Stimulated activated CD8-positive, alpha-beta memory T cell treated with anti-CD3 and anti-CD28 coated beads, Interleukin-4, amount 100 ng/mL, for 48 hours (primary cell): ENCODE measurements at regions not wholly inside any gene's neighbourhood (a gene's known extent, or its start where the extent isn't known, plus 50 kb on each side); places are given as distances from the start of the nearest gene placed in this dataset.

Experiments used
- DNase-seq: peaks from one replicate; pipeline ENCODE4 v3.0.0-alpha.2; 2020

DNA sequence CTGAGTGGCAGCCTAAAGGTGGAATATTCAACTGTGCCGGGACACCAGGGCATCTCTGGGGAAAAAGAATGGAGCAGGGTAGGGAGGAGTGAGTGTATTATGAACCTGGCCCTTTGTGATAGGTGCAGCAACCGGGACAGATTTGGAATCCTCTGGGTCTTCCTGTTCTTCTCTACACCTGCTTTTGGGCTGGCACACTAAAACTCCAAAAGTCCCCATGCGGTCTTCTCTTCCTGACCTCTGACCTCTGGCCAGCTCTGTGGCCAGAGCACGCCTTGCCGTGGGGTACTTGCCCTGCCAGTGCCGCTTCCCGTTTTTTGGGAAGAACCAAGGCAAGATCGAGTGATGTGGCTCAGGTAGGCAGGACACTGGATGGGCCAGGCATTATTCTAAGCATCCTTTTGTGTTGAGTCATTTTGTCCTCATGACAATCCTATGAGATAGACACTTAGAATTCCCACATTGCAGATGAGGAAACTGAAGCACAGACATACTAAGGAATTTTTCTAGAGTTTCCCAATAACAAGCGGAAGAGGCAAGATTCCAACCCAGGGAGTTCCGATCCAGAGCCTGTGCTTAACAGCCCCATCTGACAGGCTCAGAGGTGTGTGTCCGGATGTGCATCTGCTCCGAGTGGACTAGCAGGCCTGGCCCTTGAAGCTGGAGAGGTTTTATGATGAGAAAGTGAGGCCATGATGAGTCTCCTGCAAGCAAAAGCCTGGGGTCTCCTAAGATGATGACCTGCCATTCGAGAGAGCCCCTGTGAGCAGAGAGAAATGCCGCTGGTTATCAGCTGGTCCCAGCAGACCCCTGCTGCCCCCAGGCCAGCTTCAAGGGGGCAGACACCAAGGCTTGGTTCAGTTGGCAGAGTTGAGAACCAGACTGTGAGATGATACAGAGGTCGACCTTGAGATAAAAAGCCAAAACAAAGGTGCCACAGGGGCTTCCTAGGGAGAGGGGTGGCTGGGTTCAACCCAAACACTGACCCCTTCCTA lies 67.9 kb upstream of the ESRRB start:
- DNase-seq: no peak

GRCh38 chr14:76309572-76310162 lies 66.3 kb upstream of the ESRRB start:
- no peak for DNase-seq

DNA sequence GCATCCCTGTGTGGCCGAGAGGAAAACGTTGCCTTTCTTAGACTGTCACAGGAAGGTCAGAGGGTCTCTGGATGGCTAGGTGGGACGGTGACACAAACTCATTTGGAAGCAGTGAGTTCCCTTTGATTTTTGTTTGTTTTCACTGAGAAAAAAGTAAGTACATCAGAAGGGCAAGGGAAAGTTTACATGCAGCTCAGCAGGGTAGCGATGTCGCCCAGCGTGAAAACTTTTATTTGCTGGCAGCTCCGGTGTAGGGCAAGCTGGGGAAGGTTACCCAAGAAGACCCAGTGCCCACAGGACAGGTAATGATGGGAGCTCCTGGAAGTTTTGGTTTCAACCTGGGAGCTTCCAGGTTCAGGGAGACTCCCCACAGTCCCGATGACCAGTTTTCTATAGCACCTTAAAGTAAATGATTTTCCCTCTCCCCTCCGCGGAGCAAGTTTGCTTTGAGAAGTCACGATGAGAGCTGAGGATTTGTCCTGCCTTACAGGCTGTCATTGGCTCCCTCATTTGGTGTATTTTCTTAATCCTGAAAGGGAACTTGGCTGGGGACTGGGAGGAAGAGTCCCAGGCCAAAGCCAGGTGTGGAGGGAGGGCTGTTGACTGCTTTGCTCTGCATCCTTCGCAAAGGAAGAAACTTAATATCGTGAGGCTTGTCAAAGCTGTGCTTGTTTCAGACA lies 64.7 kb upstream of the ESRRB start:
- no peak for DNase-seq

DNA sequence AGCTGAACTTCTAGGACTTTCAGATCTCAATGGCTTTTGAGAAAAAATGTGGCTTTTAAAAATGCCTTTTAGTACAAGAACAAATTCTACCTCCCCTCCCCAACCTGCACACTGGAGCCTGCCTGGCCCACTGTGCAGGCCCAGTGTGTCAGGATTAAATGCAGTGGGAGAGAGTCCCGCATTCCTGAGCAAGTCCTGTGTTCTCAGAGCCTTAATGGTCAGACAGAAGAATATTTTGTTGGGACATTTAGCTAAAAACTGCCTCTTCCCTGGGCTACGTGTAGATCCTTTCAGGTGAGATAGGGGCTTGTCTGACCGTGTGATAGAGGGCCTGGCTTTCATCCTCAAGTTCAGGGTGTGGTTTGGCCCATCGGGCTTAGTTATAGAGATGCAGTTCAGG lies 63.1 kb upstream of the ESRRB start:
- DNase-seq: no peak

GRCh38 chr14:76313303-76313702 lies 62.6 kb upstream of the ESRRB start:
- no peak for DNase-seq

- no peak for DNase-seq
Measured at GRCh38 chr14:76313852-76314251, 62.1 kb upstream of the ESRRB start.

GRCh38 chr14:76314521-76315034 lies 61.4 kb upstream of the ESRRB start:
- DNase-seq: no peak

DNA sequence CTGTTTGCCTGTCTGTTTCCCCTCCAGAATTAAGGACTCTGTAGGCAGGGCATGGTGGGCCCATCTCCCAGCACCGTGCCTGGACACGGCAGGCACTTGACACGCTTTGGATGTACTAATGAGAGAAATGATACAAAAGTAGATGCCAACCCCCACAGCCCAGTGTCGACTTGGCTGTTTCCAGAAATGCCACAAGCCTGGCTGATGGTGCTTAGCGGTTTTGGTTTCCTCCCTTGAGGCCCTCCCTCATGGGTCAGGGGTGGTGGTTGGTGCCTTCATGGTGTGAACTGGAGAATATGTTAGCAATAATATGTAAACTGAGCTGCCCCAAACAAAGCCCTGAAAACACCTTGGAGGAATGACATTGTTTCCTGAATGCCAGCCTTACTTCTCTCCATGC lies 55.5 kb upstream of the ESRRB start:
- DNase-seq: no peak

- no peak for DNase-seq
Measured at GRCh38 chr14:76320975-76321374, 55.0 kb upstream of the ESRRB start.

GRCh38 chr14:76322594-76323220 lies 53.2 kb upstream of the ESRRB start:
- DNase-seq: no peak

- DNase-seq: no peak
Measured at GRCh38 chr14:76323331-76324050, 52.4 kb upstream of the ESRRB start.

GRCh38 chr14:76324133-76324532 lies 51.8 kb upstream of the ESRRB start:
- DNase-seq: no peak
